HS-27A (cell line): ENCODE measurements at regions not wholly inside any gene's neighbourhood (a gene's known extent, or its start where the extent isn't known, plus 50 kb on each side); places are given as distances from the start of the nearest gene placed in this dataset.

Experiments used
- DNase-seq: peaks from one replicate; pipeline ENCODE4 v3.0.0-alpha.2; 2012; ENCODE audit warnings: low read depth, missing footprints

DNA sequence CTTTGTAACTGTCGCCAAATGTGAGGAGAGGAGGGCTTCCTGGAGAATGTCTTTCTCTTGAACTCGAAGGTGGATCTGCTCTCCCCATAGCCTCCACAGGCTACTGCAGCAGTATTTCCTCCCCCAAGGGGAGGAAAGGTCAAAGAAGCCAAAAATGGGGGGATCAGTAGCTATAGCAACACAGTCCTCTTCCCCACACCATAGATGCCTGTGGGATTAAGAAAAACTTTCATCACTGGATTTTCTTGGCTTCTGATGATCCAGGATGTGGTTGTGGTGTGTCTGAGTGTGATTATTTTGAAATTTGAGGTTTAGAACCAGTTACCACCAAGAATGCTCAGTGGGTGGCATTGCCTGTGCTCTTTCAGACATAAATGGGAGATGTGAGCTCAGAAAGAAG lies 140.1 kb upstream of the SPACA1 start:
- DNase-seq: peak; percentile 60

DNA sequence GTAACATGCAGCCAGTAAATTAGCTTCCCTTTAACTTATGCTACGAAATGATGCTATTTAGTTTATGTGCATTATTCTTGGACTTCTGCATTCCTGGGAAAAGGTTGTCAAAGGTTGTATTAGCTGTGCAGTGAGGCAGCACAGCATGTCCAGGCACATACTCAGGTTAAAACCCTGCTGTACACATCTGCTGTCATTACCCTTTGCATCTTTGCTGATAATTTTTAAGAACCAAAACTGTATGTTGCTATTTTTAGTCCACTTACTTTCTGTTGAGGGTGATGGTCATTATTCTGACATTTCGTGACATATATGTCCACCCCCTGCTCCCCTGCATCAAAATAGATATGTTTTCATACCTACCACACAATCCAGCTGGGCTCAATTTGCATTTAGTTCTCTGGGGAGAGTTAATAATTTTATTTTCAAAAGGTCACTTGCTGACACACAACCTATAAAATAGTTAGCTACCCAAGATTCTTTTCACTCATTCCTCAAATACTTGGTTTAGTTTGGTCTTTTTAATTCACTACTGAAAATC lies 142.5 kb upstream of the SPACA1 start:
- DNase-seq: no peak

DNA sequence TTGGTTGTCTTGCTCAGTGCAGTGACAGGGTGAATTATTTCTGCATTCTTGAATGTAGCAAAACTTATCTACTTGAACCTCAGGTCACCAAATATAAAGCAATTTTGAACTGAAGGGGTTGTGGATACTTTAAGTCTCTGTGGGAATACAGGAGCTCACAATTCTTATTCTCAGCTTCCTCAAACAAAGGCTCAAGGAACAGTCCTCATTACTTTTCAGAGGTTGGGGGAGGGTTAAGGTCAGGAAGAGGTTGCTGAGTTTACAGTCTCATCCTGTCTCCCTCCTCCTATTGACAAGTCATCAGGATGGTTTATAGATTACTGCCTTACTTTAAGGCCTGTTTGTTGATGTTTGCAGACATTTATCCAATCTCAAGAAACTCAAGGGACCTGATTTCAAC lies 143.6 kb upstream of the SPACA1 start:
- DNase-seq: no peak

DNA sequence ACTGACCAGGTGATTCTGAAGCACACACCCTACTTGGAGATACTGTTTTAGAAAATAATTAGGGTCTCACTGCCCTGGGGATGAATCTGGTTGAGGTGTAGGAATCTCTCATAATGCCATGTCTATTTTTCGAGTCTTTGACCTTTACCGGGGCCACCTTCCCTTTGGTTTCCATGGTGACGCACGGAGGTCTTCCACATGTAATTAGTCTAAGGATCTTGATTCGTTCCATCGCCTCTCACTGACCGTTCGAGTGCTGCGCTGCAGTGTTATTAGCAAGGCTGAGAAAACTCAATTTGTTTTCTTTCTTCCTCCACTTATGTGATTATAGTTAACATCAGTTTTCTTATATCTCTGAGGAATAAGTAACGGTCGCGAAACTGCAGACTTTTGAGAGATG lies 144.3 kb upstream of the SPACA1 start:
- DNase-seq: no peak

DNA sequence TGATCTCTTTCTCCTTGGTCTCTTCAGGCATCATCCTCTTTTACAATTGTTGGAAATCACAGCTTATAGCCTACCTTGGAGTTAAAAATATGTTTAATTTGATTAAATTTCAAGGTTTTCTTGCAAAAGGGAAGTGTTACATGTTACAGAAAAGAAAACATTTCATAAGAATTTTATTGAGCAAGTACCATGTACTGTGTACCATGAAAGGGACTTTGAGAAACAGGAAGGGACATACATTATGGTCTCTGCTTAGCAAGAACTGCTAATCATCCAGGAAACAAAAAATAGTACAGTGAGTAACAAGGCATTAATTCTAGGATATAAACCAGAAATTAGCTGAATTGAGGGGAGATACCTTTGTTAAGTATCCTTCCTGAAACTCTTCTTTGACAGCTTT lies 145.3 kb upstream of the SPACA1 start:
- no peak for DNase-seq

DNA sequence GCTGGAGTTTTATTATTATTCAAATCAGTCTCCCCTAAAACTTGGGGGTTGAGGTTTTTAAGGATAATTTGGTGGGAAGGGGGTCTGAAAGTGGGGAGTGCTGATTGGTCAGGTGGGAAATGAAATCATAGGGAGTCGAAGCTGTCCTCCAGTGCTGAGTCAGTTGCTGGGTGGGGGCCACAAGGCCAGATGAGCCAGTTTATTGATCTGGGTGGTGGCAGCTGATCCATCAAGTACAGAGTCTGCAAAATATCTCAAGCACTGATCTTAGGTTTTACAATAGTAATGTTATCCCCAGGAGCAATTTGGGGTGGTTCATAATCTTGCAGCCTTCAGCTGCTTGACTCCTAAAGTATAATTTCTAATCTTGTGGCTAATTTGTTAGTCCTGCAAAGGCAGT lies 146.0 kb upstream of the SPACA1 start:
- DNase-seq: no peak

DNA sequence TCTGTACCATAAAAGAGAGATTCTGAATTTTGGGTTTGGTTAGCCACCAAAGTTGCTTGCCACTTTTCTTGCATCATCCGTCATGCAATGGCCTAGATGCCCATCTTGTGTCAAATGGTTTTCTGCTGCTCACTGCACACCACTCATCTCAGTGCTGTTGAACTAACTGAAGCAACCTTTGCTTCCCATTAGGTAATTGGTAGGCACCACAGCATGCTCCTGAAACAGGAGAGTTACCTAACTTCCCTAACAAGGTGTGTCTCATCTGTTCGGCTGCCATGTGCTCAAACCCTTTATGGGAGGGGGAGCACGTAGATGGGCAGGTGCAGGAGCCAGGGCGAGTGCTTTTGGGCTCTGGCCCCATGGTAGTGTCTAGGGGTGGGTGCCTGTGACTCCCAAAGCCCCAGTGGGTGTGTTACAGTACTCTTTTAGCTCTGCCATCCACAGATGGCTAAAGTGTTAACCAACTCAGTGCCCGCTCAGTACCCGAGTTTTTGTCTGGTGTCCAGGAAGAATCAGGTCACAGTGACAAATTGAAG lies 147.4 kb upstream of the SPACA1 start:
- DNase-seq: no peak

DNA sequence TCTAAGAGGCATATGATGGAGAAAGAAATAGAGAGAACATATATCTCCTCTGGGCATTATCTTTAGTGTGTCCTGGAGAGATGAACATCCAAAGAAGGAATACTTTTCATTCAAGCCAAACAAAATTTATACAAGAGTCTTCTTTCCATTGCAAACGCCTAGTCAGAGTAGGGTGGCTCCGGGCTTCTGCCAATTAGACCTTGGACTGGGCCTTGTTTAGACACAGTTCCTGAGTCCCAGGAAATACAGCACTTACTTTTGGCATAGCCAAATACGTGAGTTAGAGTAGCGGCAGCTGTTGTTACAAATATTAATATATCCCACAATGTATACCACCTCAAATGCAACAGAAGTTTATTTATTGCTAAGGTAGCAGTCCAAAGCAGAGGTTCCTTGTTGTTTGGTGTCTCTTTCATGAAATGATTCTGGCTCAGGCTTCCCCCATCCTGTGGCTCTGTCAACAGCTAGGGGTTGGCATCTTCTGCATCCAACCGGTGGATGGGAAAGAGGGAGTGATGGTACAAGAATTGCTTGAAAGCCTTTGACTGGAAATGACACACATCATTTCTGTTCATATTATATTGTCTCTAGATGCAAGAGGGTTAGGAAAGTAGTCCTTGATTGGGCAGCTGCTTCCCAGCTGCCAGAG lies 148.0 kb upstream of the SPACA1 start:
- no peak for DNase-seq

DNA sequence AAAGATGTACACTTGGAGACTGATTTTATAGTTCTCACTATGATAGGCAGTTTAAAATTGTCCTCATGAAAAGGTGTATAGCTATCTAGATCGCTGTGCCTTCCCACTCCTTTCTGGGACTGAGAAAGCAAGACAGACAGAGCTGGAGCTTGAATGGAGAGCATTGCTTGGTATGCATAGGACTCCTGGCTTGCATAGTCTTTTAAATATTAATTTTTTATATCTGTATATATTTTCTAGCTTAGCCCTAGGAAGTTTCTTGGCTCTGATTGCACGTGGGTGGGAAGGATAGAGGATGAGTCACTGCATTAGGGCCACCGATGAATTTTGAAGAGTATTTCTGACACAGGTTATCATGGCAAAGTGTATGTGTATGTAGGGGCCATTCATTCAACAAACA lies 150.0 kb upstream of the SPACA1 start:
- DNase-seq: no peak

DNA sequence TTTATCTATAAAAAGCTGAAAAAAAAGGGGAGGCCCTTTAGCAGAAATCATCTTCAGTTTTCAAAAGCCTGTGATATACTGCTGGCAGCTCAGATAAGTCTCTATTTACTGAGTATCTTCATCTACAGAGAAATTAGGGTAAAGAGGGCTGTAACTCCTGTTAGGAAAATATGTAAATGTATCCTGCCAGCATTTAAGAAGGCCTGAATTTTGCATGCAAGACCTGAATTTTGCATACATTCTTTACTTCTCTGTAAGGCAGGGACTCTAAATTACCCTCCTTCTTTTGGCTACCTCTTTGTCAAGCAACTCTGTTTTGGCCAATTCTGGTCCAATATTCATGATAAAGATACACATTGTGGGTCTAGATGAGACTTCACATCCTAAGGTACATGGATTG lies 150.6 kb upstream of the SPACA1 start:
- DNase-seq: no peak

DNA sequence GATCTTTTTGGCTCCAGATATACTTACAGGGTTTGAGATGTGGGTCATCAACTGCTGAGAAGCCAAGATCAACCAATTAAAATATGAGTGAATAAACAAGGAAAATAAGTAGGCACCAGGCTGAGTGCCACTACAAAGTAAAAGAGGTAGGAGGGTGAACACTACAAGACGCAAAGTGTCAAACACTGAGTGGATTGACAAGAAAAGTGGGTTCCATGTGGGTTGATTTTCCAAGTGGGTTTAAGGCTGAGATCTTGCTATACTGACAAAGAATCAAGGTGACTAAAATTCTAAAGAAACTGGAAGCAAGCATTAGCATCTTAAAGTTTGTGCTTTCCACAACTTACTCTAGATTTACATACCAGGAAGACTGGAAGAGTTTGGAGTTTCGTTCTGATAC lies 160.4 kb upstream of the SPACA1 start:
- DNase-seq: no peak

DNA sequence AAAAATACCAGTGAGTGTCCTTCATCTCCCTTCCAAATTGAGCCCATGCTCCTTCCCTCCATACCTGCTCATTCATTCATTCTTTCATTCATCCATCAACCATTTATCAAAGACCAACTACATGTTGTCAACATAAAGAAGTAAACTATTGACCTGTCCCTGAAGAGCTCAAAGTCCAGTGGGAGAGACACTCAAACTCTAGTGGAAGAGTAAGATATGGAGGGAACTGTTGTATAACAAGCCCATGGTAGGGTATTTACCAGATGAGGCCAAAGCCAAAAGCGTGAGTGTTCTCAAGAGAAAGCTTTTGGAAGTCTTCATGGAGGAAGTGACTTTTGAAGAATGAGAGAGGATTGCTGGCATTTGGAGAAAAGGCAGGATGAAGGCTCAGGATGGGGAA lies 163.4 kb upstream of the SPACA1 start:
- DNase-seq: no peak

DNA sequence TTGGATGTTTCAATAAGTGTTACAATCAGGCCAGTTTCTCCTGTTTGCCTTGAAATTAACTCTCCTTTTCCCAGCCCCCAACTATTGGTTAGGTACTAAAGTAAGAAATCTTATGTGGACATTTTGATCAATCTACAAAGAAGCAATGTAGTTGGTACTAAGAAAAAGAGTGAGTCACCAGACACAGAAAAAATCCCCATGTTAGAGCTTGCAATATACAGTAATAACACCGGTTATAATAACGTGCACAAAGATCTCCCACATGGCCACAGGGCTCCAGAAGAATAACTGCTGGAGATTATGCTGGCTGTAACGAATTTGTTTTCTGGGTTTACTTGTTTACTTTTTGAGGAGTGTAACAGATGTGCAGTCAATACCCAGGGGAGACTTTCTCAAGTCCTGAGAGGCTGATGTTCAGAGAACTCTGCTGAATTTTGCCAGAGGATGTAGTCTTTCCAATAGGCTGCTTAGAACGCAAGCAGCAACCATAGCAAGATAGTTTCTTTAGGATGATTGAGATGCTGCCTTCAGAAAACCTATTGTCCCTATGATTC lies 166.2 kb upstream of the SPACA1 start:
- no peak for DNase-seq

DNA sequence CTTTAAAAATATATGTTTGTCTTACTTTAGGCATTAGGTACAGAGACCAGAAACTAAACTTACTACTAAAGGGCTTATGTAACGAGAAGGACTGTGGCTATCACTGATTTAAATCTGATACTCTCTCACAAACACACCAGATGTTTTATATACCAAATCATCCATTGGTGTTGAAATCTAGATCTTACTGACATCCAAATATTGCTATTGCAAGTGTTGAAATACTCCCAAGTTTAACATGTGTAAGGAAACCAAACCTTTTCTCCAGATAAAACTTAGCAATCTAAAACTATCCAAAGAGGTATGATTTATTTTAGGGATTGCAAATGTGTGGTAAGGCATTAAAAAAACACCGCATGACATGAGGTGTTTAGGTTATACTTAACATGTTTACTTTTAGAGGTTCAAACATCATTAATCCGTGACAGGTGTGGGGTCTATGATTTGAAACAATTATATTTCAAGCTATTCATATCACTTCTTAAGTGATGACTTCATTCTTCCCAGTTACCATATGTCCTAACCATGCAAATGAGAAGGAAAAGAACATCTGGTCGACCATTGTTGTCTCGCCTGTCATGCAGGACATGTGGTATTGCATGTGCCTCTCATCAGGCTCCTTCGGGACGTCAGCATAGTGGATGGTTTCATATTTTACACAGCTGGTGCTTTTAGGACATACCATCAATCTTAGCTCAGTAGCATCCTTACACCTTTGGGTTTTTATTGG lies 168.3 kb upstream of the SPACA1 start:
- DNase-seq: no peak

DNA sequence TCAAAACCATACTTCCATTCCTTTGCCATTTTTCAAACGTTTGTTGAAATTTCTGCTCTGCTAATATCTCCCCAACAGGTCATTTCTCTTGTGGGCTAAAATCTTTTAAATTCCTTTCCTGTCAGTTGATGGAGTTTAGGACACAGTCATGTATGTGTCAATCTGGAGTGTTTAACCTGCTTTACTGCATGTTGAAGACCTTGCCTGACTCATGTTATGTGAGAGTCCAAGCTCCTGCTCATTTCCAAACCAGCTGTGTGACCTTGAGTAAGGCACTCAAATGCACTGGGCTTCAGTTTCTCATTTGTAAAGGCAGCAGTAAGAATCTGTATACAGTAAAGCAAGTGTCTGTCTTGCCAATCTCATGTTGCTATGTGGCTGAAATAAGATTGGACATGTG lies 171.9 kb upstream of the SPACA1 start:
- no peak for DNase-seq

DNA sequence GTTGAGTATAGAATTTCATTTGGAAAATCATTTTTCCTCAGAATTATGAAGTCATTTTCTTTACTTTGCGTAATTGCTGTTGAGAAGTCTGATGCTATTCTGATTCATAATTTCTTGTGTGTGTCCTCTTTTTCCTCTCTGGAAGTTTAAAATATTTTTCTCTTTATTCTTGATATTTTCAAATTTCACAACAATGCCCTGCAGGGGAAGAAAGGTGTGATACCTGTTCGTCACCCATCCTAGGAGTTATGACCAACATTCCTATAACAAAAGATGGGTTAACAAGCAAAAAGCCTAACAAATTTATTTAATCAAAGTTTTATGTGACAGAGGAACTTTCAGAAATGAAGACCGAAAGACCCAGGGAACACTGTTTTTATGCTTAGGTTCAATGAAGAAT lies 171.5 kb upstream of the AKIRIN2 start:
- DNase-seq: no peak

DNA sequence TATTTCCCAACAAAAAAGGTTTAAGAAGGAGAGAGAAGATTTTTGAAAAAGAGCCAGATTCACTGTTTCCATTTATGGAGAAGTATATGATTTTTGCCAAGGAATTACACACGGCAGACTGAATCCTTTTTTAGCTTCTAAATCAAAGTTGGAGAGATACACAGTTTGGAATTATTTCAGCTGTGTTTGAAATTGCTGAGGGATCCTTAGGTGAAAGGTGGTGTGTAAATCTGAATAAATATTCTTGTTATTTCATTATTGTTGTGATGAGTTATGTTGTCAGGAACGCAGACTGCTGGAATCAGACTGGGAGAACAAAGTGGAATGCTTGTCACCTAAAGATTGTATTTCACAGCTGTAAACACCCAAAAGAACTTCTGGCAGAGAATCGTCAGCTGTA lies 168.5 kb upstream of the AKIRIN2 start:
- DNase-seq: no peak

DNA sequence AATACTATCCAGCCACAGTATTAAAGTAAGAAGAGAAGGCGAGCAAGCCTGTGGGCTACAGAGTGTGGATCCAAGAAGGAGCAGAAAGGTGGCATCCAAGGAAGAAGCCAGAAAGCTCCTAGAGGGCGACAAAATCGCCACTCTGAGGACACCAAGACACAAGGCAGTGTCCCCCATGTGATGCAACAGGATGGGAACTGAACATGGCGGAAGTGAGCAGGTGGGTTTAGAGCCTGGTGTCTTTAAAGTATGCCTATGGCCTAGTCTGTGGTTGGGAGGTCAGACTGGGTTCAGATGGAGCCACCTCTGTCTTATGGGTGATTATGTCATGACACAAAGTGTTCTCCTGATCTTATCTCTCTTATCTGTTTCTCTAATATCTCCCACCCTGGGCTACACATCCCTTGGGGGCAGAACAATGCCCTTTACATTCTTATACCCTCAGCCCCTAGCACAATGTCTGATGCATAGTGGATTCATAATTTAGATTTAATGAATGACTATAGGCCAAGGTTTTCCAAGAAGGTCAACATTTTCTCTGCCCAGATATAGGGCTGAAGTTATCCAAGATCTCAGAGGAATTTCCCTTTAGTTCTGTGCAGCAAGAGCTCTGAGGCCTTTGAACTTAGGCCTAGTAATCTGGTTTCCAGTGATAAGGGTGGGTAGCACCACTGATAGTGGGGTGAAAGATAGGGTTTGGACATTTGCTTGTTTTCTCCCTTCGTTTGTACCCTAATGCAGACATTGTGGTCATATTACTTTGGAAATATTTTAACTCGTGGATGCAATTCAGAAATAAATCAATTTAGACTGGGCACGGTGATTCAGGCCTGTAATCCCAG lies 167.3 kb upstream of the AKIRIN2 start:
- no peak for DNase-seq

DNA sequence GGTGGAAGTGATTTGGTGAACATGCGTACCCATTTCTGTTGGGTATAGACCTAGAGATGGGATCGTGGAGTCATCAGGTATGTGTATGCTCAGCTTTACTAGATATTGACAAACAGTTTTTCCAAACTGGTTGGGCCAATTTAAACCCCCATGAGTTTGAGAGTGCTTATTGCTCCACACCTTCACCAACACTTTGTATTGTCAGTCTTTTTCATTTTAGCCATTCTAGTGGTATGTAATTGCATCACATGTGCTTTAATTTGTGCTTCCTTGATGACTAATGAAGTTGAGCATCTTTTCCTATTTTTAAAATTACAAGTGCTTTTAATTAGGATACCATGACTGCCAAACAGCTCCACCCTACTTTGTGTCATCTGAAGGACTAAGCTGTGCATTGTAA lies 158.9 kb upstream of the AKIRIN2 start:
- no peak for DNase-seq

DNA sequence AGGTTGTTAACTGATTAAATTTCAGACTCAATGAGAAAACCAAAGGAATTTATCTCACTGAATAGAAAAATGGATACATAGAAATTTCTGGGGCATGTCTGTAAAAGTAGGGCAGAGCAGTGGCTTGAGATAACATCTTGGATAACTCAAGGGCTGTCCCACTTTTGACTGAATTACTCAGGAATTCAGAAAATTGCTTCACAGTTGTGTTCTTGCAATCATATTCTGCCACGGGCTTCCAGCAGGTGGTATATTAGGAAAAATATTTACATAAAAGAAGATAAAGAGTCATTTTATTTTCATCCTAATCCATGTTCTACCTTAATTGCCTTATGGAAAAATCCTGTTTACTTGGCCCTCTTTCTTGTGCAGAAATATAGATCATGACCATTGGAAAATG lies 156.4 kb upstream of the AKIRIN2 start:
- no peak for DNase-seq

DNA sequence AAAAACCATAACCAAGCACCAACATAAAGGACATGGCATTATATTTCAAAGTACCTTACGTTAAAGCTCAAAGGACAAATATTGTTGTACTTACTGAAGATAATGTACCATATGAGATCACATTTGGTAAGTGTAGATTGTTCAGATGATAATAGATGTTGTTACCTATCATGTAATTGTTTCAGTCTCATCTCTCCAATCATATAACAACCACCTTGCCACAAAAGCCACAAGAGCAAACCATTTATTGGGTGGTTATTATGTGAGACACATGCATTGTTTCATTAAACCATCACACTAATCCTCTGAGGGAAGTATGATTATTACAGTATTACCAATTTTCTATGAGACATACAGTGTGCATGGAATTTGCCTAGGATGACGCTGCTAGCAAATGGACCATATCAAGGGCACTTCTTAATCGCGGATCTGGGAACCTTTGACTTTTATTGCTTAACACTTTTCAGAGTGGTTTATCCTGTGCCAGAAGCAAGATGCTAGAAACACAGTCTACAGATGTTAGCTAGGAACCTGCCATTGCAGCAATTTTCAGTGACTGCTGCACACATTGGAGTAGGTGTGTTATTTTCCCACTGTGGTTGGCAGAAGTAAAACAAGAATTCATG lies 149.8 kb upstream of the AKIRIN2 start:
- no peak for DNase-seq

DNA sequence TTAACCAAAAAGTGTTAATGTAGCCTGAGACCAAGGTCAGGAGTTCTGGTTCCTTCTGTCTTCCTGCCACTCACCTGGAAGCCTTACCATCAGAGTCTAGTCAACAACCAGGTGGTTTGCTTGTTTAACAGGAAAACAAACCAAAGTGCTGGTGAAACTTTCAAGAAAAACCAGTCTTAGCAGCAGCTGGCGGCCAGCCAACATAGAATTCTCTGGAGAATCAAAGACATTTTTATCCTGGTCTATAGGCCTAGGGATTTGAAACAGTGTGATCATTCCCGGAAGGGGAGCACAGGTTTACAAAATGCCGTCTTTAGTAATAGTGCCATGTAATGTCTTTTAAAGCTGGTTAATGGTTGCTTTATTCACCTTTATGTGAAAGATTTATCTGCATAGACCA lies 146.6 kb upstream of the AKIRIN2 start:
- DNase-seq: no peak
